B cell (primary cell): ENCODE measurements at regions not wholly inside any gene's neighbourhood (a gene's known extent, or its start where the extent isn't known, plus 50 kb on each side); places are given as distances from the start of the nearest gene placed in this dataset.
"Not testable (repeated sequence)": the region's sequence is repeated elsewhere in the genome, so short reads cannot be mapped to it uniquely, and the experiment has no call there.

ENCODE experiments used
- ATAC-seq: fragments of 200-7000 bp; cut with Tn5 transposase; one replicate; pipeline ENCODE4 v1.10.0; 2021; ENCODE audit warnings: low read depth, mild to moderate bottlenecking, moderate number of reproducible peaks, moderate library complexity
- CTCF ChIA-PET: fragments of 350-600 bp; sonication (Branson Sonifier 250); formaldehyde crosslinking; loops from one replicate; lab custom pipeline; 2021; ENCODE audit warnings: antibody characterized with exemption, inconsistent platforms; lab: Charles Lee
- POLR2A ChIA-PET: fragments of 350-600 bp; sonication (Branson Sonifier 250); formaldehyde crosslinking; loops from one replicate; lab custom pipeline; 2021; ENCODE audit warnings: antibody characterized with exemption; lab: Charles Lee
- DNase-seq: peaks from one replicate; pipeline ENCODE4 v3.0.0; 2013
- H2AFZ ChIP-seq: 2 replicates; pipeline ENCODE4 v1.6.1; 2012; ENCODE audit warnings: mild to moderate bottlenecking, low read depth, low read length; ENCODE audit not compliant: insufficient read depth, poor library complexity, severe bottlenecking
- H3K27ac ChIP-seq, 2 donors: 1 replicate in 1 of 2; 2 replicates in 1 of 2; pipeline ENCODE4 v1.5.1; 2012 to 2013; ENCODE audit warnings: low read length in 2 of 2, mild to moderate bottlenecking in 2 of 2, moderate library complexity in 1 of 2
- H3K27me3 ChIP-seq, 4 experiments: fragments of 200-600 bp in 1 of 4; sonication (generic) in 1 of 4; replicated peaks in 1 of 4; 1 replicate in 2 of 4; 2 replicates in 2 of 4; pipeline versions ENCODE4 v1.6.1 to v1.7.0; 2013 to 2016; ENCODE audit warnings: low read length in 3 of 4, mild to moderate bottlenecking in 2 of 4, mixed read lengths in 1 of 4, moderate library complexity in 1 of 4; ENCODE audit not compliant: insufficient read depth in 4 of 4, control insufficient read depth in 3 of 4; ENCODE audit errors: control extremely low read depth in 1 of 4
- H3K36me3 ChIP-seq, 2 experiments: replicated peaks in 1 of 2; 1 replicate in 1 of 2; 2 replicates in 1 of 2; pipeline versions ENCODE4 v1.6.1 to v1.7.1; 2013; ENCODE audit warnings: low read length in 1 of 2; ENCODE audit not compliant: insufficient read depth in 2 of 2, control insufficient read depth in 1 of 2; ENCODE audit errors: control extremely low read depth in 1 of 2, extremely low read depth in 1 of 2
- H3K4me1 ChIP-seq, 2 donors: fragments of 200-600 bp in 1 of 2; sonication (generic) in 1 of 2; 1 replicate in 1 of 2; 2 replicates in 1 of 2; pipeline versions ENCODE4 v1.5.1 to v1.6.1; 2013 to 2017; ENCODE audit warnings: low read length in 2 of 2; ENCODE audit not compliant: control insufficient read depth in 2 of 2, insufficient read depth in 2 of 2
- H3K4me2 ChIP-seq: replicated peaks from 2 replicates; pipeline ENCODE3; 2012; ENCODE audit warnings: mild to moderate bottlenecking, low read depth, low read length; ENCODE audit not compliant: poor library complexity, severe bottlenecking
- H3K4me3 ChIP-seq, 5 experiments: fragments of 200-600 bp in 1 of 5; sonication (generic) in 1 of 5; 1 replicate in 3 of 5; 2 replicates in 2 of 5; pipeline versions ENCODE4 v1.5.1 to v1.7.0; 2011 to 2016; ENCODE audit warnings: low read length in 4 of 5, mild to moderate bottlenecking in 4 of 5, low read depth in 2 of 5, control low read depth in 1 of 5, moderate library complexity in 1 of 5; ENCODE audit not compliant: insufficient read depth in 1 of 5; ENCODE audit errors: control extremely low read depth in 1 of 5, extremely low read depth in 1 of 5
- H3K79me2 ChIP-seq: fragments of 200-600 bp; sonication (generic); one replicate; pipeline ENCODE4 v1.6.0; 2016; ENCODE audit warnings: low read length; ENCODE audit not compliant: control insufficient read depth, insufficient read depth
- H3K9ac ChIP-seq: fragments of 200-600 bp; sonication (generic); 2 replicates; pipeline ENCODE4 v1.6.1; 2017; ENCODE audit warnings: mild to moderate bottlenecking, low read length, moderate library complexity
- H3K9me3 ChIP-seq, 3 donors: one replicate each; pipeline versions ENCODE4 v1.6.1 to v1.7.1; 2013; ENCODE audit warnings: low read length in 2 of 3; ENCODE audit not compliant: control insufficient read depth in 2 of 3, insufficient read depth in 1 of 3; ENCODE audit errors: control extremely low read depth in 1 of 3
- H4K20me1 ChIP-seq: 2 replicates; pipeline ENCODE4 v1.6.0; 2012; ENCODE audit warnings: mild to moderate bottlenecking, low read length; ENCODE audit not compliant: insufficient read depth, control insufficient read depth, poor library complexity, severe bottlenecking
- H3K27ac Mint-ChIP-seq: one replicate; pipeline ENCODE4 v1.8.0; 2021; ENCODE audit warnings: mixed read lengths
- H3K27me3 Mint-ChIP-seq: one replicate; pipeline ENCODE4 v1.8.0; 2021; ENCODE audit warnings: mixed read lengths
- H3K4me1 Mint-ChIP-seq: one replicate; pipeline ENCODE4 v1.8.0; 2021; ENCODE audit warnings: mixed read lengths
- H3K4me3 Mint-ChIP-seq: one replicate; pipeline ENCODE4 v1.8.0; 2021; ENCODE audit warnings: mixed read lengths
- H3K9me3 Mint-ChIP-seq: one replicate; pipeline ENCODE4 v1.8.0; 2022; ENCODE audit warnings: mixed read lengths; ENCODE audit not compliant: insufficient read depth
- EZH2 ChIP-seq: IDR thresholded peaks from 2 replicates; pipeline ENCODE4 v1.6.1; 2012; ENCODE audit warnings: borderline replicate concordance, low read depth, mild to moderate bottlenecking, moderate library complexity, low read length; ENCODE audit not compliant: insufficient read depth, poor library complexity, severe bottlenecking
- WGBS: methylation state at CpG from one replicate; pipeline ENCODE4 v1.1.5; 2013; ENCODE audit warnings: missing lambda C conversion rate; ENCODE audit not compliant: insufficient coverage; 5-methylcytosine and 5-hydroxymethylcytosine counted together
- intact Hi-C: fragments of 100-400 bp; cut with micrococcal nuclease; formaldehyde crosslinking; loops from one replicate; pipeline ENCODE4 v1.10.0; 2022
- TF ChIP-seq, protein P1 (sequence below): fragments of 200-600 bp; IDR thresholded peaks from one replicate; pipeline ENCODE4 v1.8.0; 2022; ENCODE audit warnings: antibody characterized with exemption, mild to moderate bottlenecking

DNA sequence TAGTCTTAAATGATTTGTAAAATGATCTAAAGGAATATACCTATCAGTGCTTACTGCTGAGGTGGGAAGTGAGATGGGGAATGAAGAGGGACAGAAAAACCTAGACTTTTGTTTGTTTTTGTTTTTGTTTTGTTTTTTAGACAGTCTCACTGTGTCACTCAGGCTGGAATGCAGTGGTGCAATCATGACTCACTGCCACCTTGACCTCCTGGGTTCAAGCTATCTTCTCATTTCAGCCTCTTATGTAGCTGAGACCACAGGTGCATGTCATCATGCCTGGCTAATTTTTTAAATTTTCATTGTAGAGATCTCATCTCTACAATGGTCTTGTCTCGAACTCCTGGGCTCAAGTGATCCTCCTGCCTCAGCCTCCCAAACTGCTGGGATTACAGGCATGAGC lies 116.4 kb upstream of the SEM1 start:
- no peak for TF ChIP-seq EZH2
- TF ChIP-seq, protein P1, sequence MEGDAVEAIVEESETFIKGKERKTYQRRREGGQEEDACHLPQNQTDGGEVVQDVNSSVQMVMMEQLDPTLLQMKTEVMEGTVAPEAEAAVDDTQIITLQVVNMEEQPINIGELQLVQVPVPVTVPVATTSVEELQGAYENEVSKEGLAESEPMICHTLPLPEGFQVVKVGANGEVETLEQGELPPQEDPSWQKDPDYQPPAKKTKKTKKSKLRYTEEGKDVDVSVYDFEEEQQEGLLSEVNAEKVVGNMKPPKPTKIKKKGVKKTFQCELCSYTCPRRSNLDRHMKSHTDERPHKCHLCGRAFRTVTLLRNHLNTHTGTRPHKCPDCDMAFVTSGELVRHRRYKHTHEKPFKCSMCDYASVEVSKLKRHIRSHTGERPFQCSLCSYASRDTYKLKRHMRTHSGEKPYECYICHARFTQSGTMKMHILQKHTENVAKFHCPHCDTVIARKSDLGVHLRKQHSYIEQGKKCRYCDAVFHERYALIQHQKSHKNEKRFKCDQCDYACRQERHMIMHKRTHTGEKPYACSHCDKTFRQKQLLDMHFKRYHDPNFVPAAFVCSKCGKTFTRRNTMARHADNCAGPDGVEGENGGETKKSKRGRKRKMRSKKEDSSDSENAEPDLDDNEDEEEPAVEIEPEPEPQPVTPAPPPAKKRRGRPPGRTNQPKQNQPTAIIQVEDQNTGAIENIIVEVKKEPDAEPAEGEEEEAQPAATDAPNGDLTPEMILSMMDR = no peak
- Histone ChIP-seq H3K4me2 (no peak overlapping the region), H3K9me3 (peaks cover 0 to 1% (median 0%) of the 10 kb centered on the region in 3 donors), H3K79me2 (no peaks in the 10 kb centered on the region), H4K20me1 (no peaks in the 10 kb centered on the region), H3K27me3 (no peaks in the 10 kb centered on the region), H2AFZ (no peak overlapping the region), H3K4me3 (no peak overlapping the region), H3K36me3 (no peaks in the 10 kb centered on the region), H3K9ac (no peak overlapping the region), H3K4me1 (no peaks in the 10 kb centered on the region), H3K27ac (no peak overlapping the region)
- no peaks in the 10 kb centered on the region for H3K27me3 Mint-ChIP-seq
- no CpG with 5 or more reads among the region's 1 CpG for WGBS
- H3K4me1 Mint-ChIP-seq = no peaks in the 10 kb centered on the region
- intact Hi-C loops = no loop called here
- H3K4me3 Mint-ChIP-seq = no peak overlapping the region
- CTCF ChIA-PET = no interaction called here
- no peak overlapping the region for H3K27ac Mint-ChIP-seq
- ATAC-seq (no peak), DNase-seq (no peak)
- POLR2A ChIA-PET = no interaction called here
- H3K9me3 Mint-ChIP-seq = peaks cover 3% of the 10 kb centered on the region

DNA sequence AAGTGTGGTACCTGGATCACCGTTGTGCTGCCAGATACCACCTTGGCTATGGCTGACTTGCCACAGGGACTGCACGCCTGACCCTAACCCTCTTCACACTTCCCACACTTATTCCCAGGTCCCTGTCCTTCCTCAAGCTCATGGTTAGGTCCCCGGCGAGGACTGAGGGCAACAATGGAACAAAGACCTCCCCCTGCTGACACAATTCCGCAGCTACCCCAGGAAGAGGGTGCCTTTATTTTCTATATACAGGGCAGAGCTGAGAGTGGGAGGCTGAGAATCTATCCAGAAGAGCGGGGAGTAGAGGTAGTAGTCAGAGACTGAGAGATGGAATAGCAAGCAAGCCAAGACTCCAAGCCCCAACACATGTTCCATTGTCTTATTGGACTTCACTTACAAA lies 118.1 kb upstream of the SEM1 start:
- Histone ChIP-seq H4K20me1 (no peaks in the 10 kb centered on the region), H3K27ac (no peak overlapping the region), H3K9ac (no peak overlapping the region), H3K4me1 (no peaks in the 10 kb centered on the region), H3K79me2 (no peaks in the 10 kb centered on the region), H3K4me3 (no peak overlapping the region), H3K4me2 (no peak overlapping the region), H3K9me3 (peaks cover 0 to 1% (median 0%) of the 10 kb centered on the region in 3 donors), H3K27me3 (no peaks in the 10 kb centered on the region), H3K36me3 (no peaks in the 10 kb centered on the region), H2AFZ (no peak overlapping the region)
- Mint-ChIP-seq H3K4me3 (no peak overlapping the region), H3K9me3 (peaks cover 3% of the 10 kb centered on the region), H3K27me3 (no peaks in the 10 kb centered on the region), H3K4me1 (no peaks in the 10 kb centered on the region), H3K27ac (no peak overlapping the region)
- CTCF ChIA-PET = no interaction called here
- no peak for DNase-seq
- no peak for ATAC-seq
- WGBS = 89% methylated on average over 1 of the region's 6 CpGs
- POLR2A ChIA-PET = no interaction called here
- intact Hi-C loops = no loop called here
- no peak for TF ChIP-seq EZH2
- TF ChIP-seq, protein P1 = no peak

DNA sequence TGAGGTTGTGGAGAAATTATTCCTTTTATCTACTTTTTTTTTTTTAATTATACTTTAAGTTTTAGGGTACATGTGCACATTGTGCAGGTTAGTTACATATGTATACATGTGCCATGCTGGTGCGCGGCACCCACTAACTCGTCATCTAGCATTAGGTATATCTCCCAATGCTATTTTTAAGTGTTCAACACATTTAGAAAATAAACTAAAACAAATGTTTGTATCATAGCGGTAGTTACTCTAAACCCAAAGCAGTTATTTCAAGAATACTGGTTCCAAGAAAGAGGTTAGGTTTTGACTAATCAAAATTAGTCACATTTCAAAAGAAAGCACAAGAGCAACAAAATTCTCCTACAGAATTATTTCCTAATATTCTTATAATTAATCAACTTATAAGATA lies 119.5 kb upstream of the SEM1 start:
- H3K9me3 ChIP-seq, POLR2A ChIA-PET, intact Hi-C loops, H3K9me3 Mint-ChIP-seq, H3K4me3 ChIP-seq, DNase-seq, H3K36me3 ChIP-seq, H2AFZ ChIP-seq, H3K27ac ChIP-seq, H3K4me3 Mint-ChIP-seq, H3K4me1 Mint-ChIP-seq, ATAC-seq, H3K27ac Mint-ChIP-seq, H3K79me2 ChIP-seq, H3K9ac ChIP-seq, H3K27me3 Mint-ChIP-seq, H3K27me3 ChIP-seq, H3K4me2 ChIP-seq, H4K20me1 ChIP-seq, H3K4me1 ChIP-seq, CTCF ChIA-PET: not testable (repeated sequence)
- no CpG with 5 or more reads among the region's 4 CpGs for WGBS
